ENCODE measurements at regions not wholly inside any gene's neighbourhood (a gene's known extent, or its start where the extent isn't known, plus 50 kb on each side); places are given as distances from the start of the nearest gene placed in this dataset.
"Not testable (repeated sequence)": the region's sequence is repeated elsewhere in the genome, so short reads cannot be mapped to it uniquely, and the experiment has no call there.

- Histone ChIP-seq H3K4me1 (ENCODE audit: control extremely low read depth in 1 of 4, control insufficient read depth in 4 of 4, insufficient read depth in 4 of 4, low read length in 3 of 4) (peaks cover 3 to 38% (median 23%) of the 10 kb centered on the region in 4 experiments), H3K4me3 (ENCODE audit: control insufficient read depth in 1 of 7, extremely low read depth in 1 of 7, insufficient read depth in 4 of 7, low read depth in 2 of 7, low read length in 6 of 7) (no peak overlapping the region), H3K27ac (ENCODE audit: insufficient read depth in 1 of 2, low read depth in 1 of 2, low read length in 2 of 2, poor library complexity in 1 of 2, severe bottlenecking in 2 of 2) (no peak overlapping the region), H3K9me3 (ENCODE audit: control extremely low read depth in 1 of 5, control insufficient read depth in 4 of 5, insufficient read depth in 2 of 5, low read depth in 1 of 5, low read length in 4 of 5) (no peaks in the 10 kb centered on the region), H3K36me3 (ENCODE audit: control insufficient read depth in 4 of 4, insufficient read depth in 4 of 4, low read length in 3 of 4) (no peaks in the 10 kb centered on the region), H3K27me3 (replicated peaks in 2 of 5; ENCODE audit: control insufficient read depth in 4 of 5, insufficient read depth in 5 of 5, low read length in 4 of 5) (no peaks in the 10 kb centered on the region)
- WGBS (ENCODE audit: insufficient coverage): 87% methylated on average over 4 of the region's 6 CpGs
- DNase-seq: no peak
- POLR2A ChIA-PET: interaction anchor here (0.6 kb wide), 1 partner anchor 110 kb away, joined by 6 read pairs; no protein-coding TSS in a partner anchor
- CTCF ChIA-PET: interaction anchor here (1.4 to 2.3 kb wide), 3 partner anchors 13 to 61 kb away, joined by 3 to 11 read pairs (median 3); no protein-coding TSS in a partner anchor
Measured at GRCh38 chr20:50333131-50333670, 142.6 kb downstream of the CEBPB start.

- 97% methylated on average over 7 of the region's 8 CpGs for WGBS (ENCODE audit: insufficient coverage)
- H3K4me1 ChIP-seq (ENCODE audit: control extremely low read depth in 1 of 4, control insufficient read depth in 4 of 4, insufficient read depth in 4 of 4, low read length in 3 of 4): peaks cover 4 to 40% (median 29%) of the 10 kb centered on the region in 4 experiments
- no peaks in the 10 kb centered on the region for H3K9me3 ChIP-seq (ENCODE audit: control extremely low read depth in 1 of 5, control insufficient read depth in 4 of 5, insufficient read depth in 2 of 5, low read depth in 1 of 5, low read length in 4 of 5)
- ChIA-PET POLR2A (interaction anchor here (0.6 kb wide), 1 partner anchor 111 kb away, joined by 6 read pairs; no protein-coding TSS in a partner anchor), CTCF (interaction anchor here (1.6 to 2.3 kb wide), 4 partner anchors 13 to 36 kb away, joined by 3 to 11 read pairs (median 6); no protein-coding TSS in a partner anchor)
- no peaks in the 10 kb centered on the region for H3K36me3 ChIP-seq (ENCODE audit: control insufficient read depth in 4 of 4, insufficient read depth in 4 of 4, low read length in 3 of 4)
- H3K27ac ChIP-seq (ENCODE audit: insufficient read depth in 1 of 2, low read depth in 1 of 2, low read length in 2 of 2, poor library complexity in 1 of 2, severe bottlenecking in 2 of 2): no peak overlapping the region
- H3K27me3 ChIP-seq (replicated peaks in 2 of 5; ENCODE audit: control insufficient read depth in 4 of 5, insufficient read depth in 5 of 5, low read length in 4 of 5): no peaks in the 10 kb centered on the region
- H3K4me3 ChIP-seq (ENCODE audit: control insufficient read depth in 1 of 7, extremely low read depth in 1 of 7, insufficient read depth in 4 of 7, low read depth in 2 of 7, low read length in 6 of 7): no peak overlapping the region
- DNase-seq: no peak
Measured at GRCh38 chr20:50333812-50334211, 143.2 kb downstream of the CEBPB start.

- H3K27ac ChIP-seq (ENCODE audit: insufficient read depth in 1 of 2, low read depth in 1 of 2, low read length in 2 of 2, poor library complexity in 1 of 2, severe bottlenecking in 2 of 2); H3K36me3 ChIP-seq (ENCODE audit: control insufficient read depth in 4 of 4, insufficient read depth in 4 of 4, low read length in 3 of 4); POLR2A ChIA-PET; H3K9me3 ChIP-seq (ENCODE audit: control extremely low read depth in 1 of 5, control insufficient read depth in 4 of 5, insufficient read depth in 2 of 5, low read depth in 1 of 5, low read length in 4 of 5); H3K27me3 ChIP-seq (replicated peaks in 2 of 5; ENCODE audit: control insufficient read depth in 4 of 5, insufficient read depth in 5 of 5, low read length in 4 of 5); DNase-seq; H3K4me3 ChIP-seq (ENCODE audit: control insufficient read depth in 1 of 7, extremely low read depth in 1 of 7, insufficient read depth in 4 of 7, low read depth in 2 of 7, low read length in 6 of 7): not testable (repeated sequence)
- 100% methylated on average over 4 of the region's 6 CpGs for WGBS (ENCODE audit: insufficient coverage)
- H3K4me1 ChIP-seq (ENCODE audit: control extremely low read depth in 1 of 4, control insufficient read depth in 4 of 4, insufficient read depth in 4 of 4, low read length in 3 of 4): peaks cover 4 to 47% (median 36%) of the 10 kb centered on the region in 4 experiments
- CTCF ChIA-PET: interaction anchor here (1.6 to 2.3 kb wide), 4 partner anchors 12 to 37 kb away, joined by 3 to 11 read pairs (median 6); no protein-coding TSS in a partner anchor
Measured at GRCh38 chr20:50334512-50334911, 143.9 kb downstream of the CEBPB start.

- Histone ChIP-seq H3K4me3 (ENCODE audit: control insufficient read depth in 1 of 7, extremely low read depth in 1 of 7, insufficient read depth in 4 of 7, low read depth in 2 of 7, low read length in 6 of 7) (peak overlapping the region in 2 of 7 experiments; percentile 36 to 40), H3K36me3 (ENCODE audit: control insufficient read depth in 4 of 4, insufficient read depth in 4 of 4, low read length in 3 of 4) (no peaks in the 10 kb centered on the region), H3K9me3 (ENCODE audit: control extremely low read depth in 1 of 5, control insufficient read depth in 4 of 5, insufficient read depth in 2 of 5, low read depth in 1 of 5, low read length in 4 of 5) (no peaks in the 10 kb centered on the region), H3K27ac (ENCODE audit: insufficient read depth in 1 of 2, low read depth in 1 of 2, low read length in 2 of 2, poor library complexity in 1 of 2, severe bottlenecking in 2 of 2) (no peak overlapping the region), H3K4me1 (ENCODE audit: control extremely low read depth in 1 of 4, control insufficient read depth in 4 of 4, insufficient read depth in 4 of 4, low read length in 3 of 4) (peaks cover 8 to 53% (median 42%) of the 10 kb centered on the region in 4 experiments), H3K27me3 (replicated peaks in 2 of 5; ENCODE audit: control insufficient read depth in 4 of 5, insufficient read depth in 5 of 5, low read length in 4 of 5) (no peaks in the 10 kb centered on the region)
- no CpG with 5 or more reads among the region's 2 CpGs for WGBS (ENCODE audit: insufficient coverage)
- POLR2A ChIA-PET: no interaction called here
- DNase-seq: peak; percentile 57 to 74 (median 65)
- CTCF ChIA-PET: interaction anchor here (0.7 to 2.3 kb wide), 5 partner anchors 11 to 144 kb away, joined by 3 to 11 read pairs (median 4); no protein-coding TSS in a partner anchor
Measured at GRCh38 chr20:50335105-50335504, 144.5 kb downstream of the CEBPB start.

GRCh38 chr20:50335866-50336265 is 145.2 kb downstream of the CEBPB start:
- Histone ChIP-seq H3K27ac (ENCODE audit: insufficient read depth in 1 of 2, low read depth in 1 of 2, low read length in 2 of 2, poor library complexity in 1 of 2, severe bottlenecking in 2 of 2) (no peak overlapping the region), H3K36me3 (ENCODE audit: control insufficient read depth in 4 of 4, insufficient read depth in 4 of 4, low read length in 3 of 4) (no peaks in the 10 kb centered on the region), H3K9me3 (ENCODE audit: control extremely low read depth in 1 of 5, control insufficient read depth in 4 of 5, insufficient read depth in 2 of 5, low read depth in 1 of 5, low read length in 4 of 5) (no peaks in the 10 kb centered on the region), H3K4me3 (ENCODE audit: control insufficient read depth in 1 of 7, extremely low read depth in 1 of 7, insufficient read depth in 4 of 7, low read depth in 2 of 7, low read length in 6 of 7) (no peak overlapping the region), H3K4me1 (ENCODE audit: control extremely low read depth in 1 of 4, control insufficient read depth in 4 of 4, insufficient read depth in 4 of 4, low read length in 3 of 4) (peaks cover 8 to 54% (median 44%) of the 10 kb centered on the region in 4 experiments), H3K27me3 (replicated peaks in 2 of 5; ENCODE audit: control insufficient read depth in 4 of 5, insufficient read depth in 5 of 5, low read length in 4 of 5) (no peaks in the 10 kb centered on the region)
- no peak for DNase-seq
- 100% methylated on average over 1 of the region's 7 CpGs for WGBS (ENCODE audit: insufficient coverage)
- POLR2A ChIA-PET: no interaction called here
- CTCF ChIA-PET: interaction anchor here (0.9 to 2.0 kb wide), 5 partner anchors 12 to 54 kb away, joined by 3 to 4 read pairs (median 4); no protein-coding TSS in a partner anchor

- Histone ChIP-seq H3K27ac (ENCODE audit: insufficient read depth in 1 of 2, low read depth in 1 of 2, low read length in 2 of 2, poor library complexity in 1 of 2, severe bottlenecking in 2 of 2) (no peak overlapping the region), H3K36me3 (ENCODE audit: control insufficient read depth in 4 of 4, insufficient read depth in 4 of 4, low read length in 3 of 4) (no peaks in the 10 kb centered on the region), H3K4me1 (ENCODE audit: control extremely low read depth in 1 of 4, control insufficient read depth in 4 of 4, insufficient read depth in 4 of 4, low read length in 3 of 4) (peaks cover 8 to 58% (median 43%) of the 10 kb centered on the region in 4 experiments), H3K9me3 (ENCODE audit: control extremely low read depth in 1 of 5, control insufficient read depth in 4 of 5, insufficient read depth in 2 of 5, low read depth in 1 of 5, low read length in 4 of 5) (no peaks in the 10 kb centered on the region), H3K4me3 (ENCODE audit: control insufficient read depth in 1 of 7, extremely low read depth in 1 of 7, insufficient read depth in 4 of 7, low read depth in 2 of 7, low read length in 6 of 7) (no peak overlapping the region), H3K27me3 (replicated peaks in 2 of 5; ENCODE audit: control insufficient read depth in 4 of 5, insufficient read depth in 5 of 5, low read length in 4 of 5) (peaks cover 0 to 1% (median 0%) of the 10 kb centered on the region in 5 experiments)
- WGBS (ENCODE audit: insufficient coverage): 98% methylated on average over 5 of the region's 6 CpGs
- POLR2A ChIA-PET: no interaction called here
- no peak for DNase-seq
- CTCF ChIA-PET: interaction anchor here (0.9 to 4.7 kb wide), 7 partner anchors 8 to 55 kb away, joined by 3 to 19 read pairs (median 4); no protein-coding TSS in a partner anchor
Measured at GRCh38 chr20:50336661-50337060, 146.0 kb downstream of the CEBPB start.

Measured in common myeloid progenitor, CD34-positive (primary cell).